AML-193 (cell line): ENCODE measurements at regions not wholly inside any gene's neighbourhood (a gene's known extent, or its start where the extent isn't known, plus 50 kb on each side); places are given as distances from the start of the nearest gene placed in this dataset.
"Not testable (repeated sequence)": the region's sequence is repeated elsewhere in the genome, so short reads cannot be mapped to it uniquely, and the experiment has no call there.

ENCODE experiments used
- DNase-seq, 2 experiments: peaks; one replicate each; lab custom pipeline; 2025; lab: John Stamatoyannopoulos, UW

- DNase-seq, result no peak
Observed at GRCh38 chr9:134561427-134562145, 80.0 kb upstream of the COL5A1 start.

- no peak for DNase-seq
Observed at GRCh38 chr9:134562146-134562849, 79.3 kb upstream of the COL5A1 start.

GRCh38 chr9:134563397-134563796 lies 78.2 kb upstream of the COL5A1 start:
- no peak for DNase-seq

- DNase-seq, result no peak
Observed at GRCh38 chr9:134564431-134565170, 77.0 kb upstream of the COL5A1 start.

- DNase-seq, result no peak
Observed at GRCh38 chr9:134565316-134565915, 76.2 kb upstream of the COL5A1 start.

GRCh38 chr9:134566196-134566847 lies 75.3 kb upstream of the COL5A1 start:
- DNase-seq, result no peak

GRCh38 chr9:134566936-134567335 lies 74.7 kb upstream of the COL5A1 start:
- DNase-seq, result no peak

GRCh38 chr9:134568116-134568515 lies 73.5 kb upstream of the COL5A1 start:
- no peak for DNase-seq

- DNase-seq, result no peak
Observed at GRCh38 chr9:134568811-134569210, 72.8 kb upstream of the COL5A1 start.

GRCh38 chr9:134569626-134570025 lies 72.0 kb upstream of the COL5A1 start:
- DNase-seq, result no peak

GRCh38 chr9:134570151-134570621 lies 71.4 kb upstream of the COL5A1 start:
- no peak for DNase-seq

- no peak for DNase-seq
Observed at GRCh38 chr9:134570711-134571325, 70.8 kb upstream of the COL5A1 start.

- DNase-seq, result no peak
Observed at GRCh38 chr9:134571326-134571931, 70.2 kb upstream of the COL5A1 start.

- no peak for DNase-seq
Observed at GRCh38 chr9:134571946-134572917, 69.4 kb upstream of the COL5A1 start.

GRCh38 chr9:134574686-134575085 lies 66.9 kb upstream of the COL5A1 start:
- not testable (repeated sequence) for DNase-seq

- no peak for DNase-seq
Observed at GRCh38 chr9:134575103-134575900, 66.3 kb upstream of the COL5A1 start.

- DNase-seq, result no peak
Observed at GRCh38 chr9:134575901-134576176, 65.8 kb upstream of the COL5A1 start.

- DNase-seq, result no peak
Observed at GRCh38 chr9:134585021-134585561, 56.5 kb upstream of the COL5A1 start.
